Heart left ventricle (tissue), 13 donors: ENCODE measurements at regions not wholly inside any gene's neighbourhood (a gene's known extent, or its start where the extent isn't known, plus 50 kb on each side); places are given as distances from the start of the nearest gene placed in this dataset.

Experiments used
- POLR2A ChIP-seq, 2 donors: fragments of 450-650 bp; IDR thresholded peaks; one replicate each; pipeline ENCODE4 v1.6.1; 2017; ENCODE audit warnings: antibody characterized with exemption in 2 of 2, mild to moderate bottlenecking in 2 of 2, moderate library complexity in 2 of 2
- TF ChIP-seq, protein P1 (sequence below), 12 donors: fragments of 200-600 bp; sonication (generic) in 4 of 12; IDR thresholded peaks; one replicate each; pipeline versions ENCODE4 v1.5.0 to v1.8.0; 2018 to 2022; ENCODE audit warnings: antibody characterized with exemption in 12 of 12, mild to moderate bottlenecking in 5 of 12
- donor health status: ischemic (EF 13 %, LVEDD 7.1; RV severe dilation, severe dysfunction).
- donor health status: DM: no; HTN: yes; CAD: no.
- donor health status: DM: no; HTN: no; CAD: no.
- donor health status: ischemic (EF 25% LVEDD 6.9; RV normal size, moderate dysfunction).
- donor health status: ischemic (EF 25% LVEDD 5.7; RV mildly dilated, moderate dysfunction).
- donor health status: ischemic (EF 35%, LVEDD 5.7; RV mildly dilated, moderate dysfunction).
- donor health status: nonischemic (EF 11% LVEDD 7.7; RV severe dilation, severe dysfunction).
- donor health status: DM: yes; HTN: yes; CAD: no.
- donor health status: PGD.
- donor health status: ischemic (EF 29% LVEDD 5.4; RV normal size, mild dysfunction).
- donor health status: nonischemic (EF 23%, LVEDD 6.1; RV moderate dilation, normal function).

DNA sequence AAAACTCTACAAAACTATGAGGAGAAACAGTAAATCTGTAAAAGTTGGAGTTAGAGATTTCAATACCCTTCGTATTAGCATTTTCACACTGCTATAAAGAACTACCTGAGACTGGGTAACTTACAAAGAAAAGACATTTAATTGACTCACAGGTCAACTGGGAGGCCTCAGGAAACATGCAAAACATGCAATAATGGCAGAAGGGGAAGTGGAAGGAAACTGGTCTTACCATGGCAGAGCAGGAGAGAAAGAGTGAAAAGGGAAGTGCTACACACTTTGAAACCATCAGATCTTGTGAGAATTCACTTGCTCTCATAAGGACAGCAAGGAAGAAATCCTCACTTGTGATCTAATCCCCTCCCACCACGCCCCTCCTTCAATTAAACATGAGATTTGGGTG is 949.9 kb downstream of the TECRL start:
- TF ChIP-seq, protein P1, sequence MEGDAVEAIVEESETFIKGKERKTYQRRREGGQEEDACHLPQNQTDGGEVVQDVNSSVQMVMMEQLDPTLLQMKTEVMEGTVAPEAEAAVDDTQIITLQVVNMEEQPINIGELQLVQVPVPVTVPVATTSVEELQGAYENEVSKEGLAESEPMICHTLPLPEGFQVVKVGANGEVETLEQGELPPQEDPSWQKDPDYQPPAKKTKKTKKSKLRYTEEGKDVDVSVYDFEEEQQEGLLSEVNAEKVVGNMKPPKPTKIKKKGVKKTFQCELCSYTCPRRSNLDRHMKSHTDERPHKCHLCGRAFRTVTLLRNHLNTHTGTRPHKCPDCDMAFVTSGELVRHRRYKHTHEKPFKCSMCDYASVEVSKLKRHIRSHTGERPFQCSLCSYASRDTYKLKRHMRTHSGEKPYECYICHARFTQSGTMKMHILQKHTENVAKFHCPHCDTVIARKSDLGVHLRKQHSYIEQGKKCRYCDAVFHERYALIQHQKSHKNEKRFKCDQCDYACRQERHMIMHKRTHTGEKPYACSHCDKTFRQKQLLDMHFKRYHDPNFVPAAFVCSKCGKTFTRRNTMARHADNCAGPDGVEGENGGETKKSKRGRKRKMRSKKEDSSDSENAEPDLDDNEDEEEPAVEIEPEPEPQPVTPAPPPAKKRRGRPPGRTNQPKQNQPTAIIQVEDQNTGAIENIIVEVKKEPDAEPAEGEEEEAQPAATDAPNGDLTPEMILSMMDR (IDR thresholded peaks at IDR 0.05) = no peak
- no peak for TF ChIP-seq POLR2A (IDR thresholded peaks at IDR 0.05)
